ENCODE measurements at regions not wholly inside any gene's neighbourhood (a gene's known extent, or its start where the extent isn't known, plus 50 kb on each side); places are given as distances from the start of the nearest gene placed in this dataset.
A peak's percentile ranks its signal among the peaks of the same experiment; 100 is the strongest.

- DNase-seq, result no peak
- Histone ChIP-seq H3K4me3 (no peak overlapping the region), H3K4me1 (no peaks in the 10 kb centered on the region), H3K27ac (no peak overlapping the region), H3K36me3 (no peaks in the 10 kb centered on the region), H3K9me3 (replicated peaks) (0 out of 2 replicates have a peak, but pooled peaks cover under 1% of the 10 kb centered on the region), H3K27me3 (no peaks in the 10 kb centered on the region)
Measured at GRCh38 chr16:11488304-11488703, 98.4 kb downstream of the LITAF start.

DNA sequence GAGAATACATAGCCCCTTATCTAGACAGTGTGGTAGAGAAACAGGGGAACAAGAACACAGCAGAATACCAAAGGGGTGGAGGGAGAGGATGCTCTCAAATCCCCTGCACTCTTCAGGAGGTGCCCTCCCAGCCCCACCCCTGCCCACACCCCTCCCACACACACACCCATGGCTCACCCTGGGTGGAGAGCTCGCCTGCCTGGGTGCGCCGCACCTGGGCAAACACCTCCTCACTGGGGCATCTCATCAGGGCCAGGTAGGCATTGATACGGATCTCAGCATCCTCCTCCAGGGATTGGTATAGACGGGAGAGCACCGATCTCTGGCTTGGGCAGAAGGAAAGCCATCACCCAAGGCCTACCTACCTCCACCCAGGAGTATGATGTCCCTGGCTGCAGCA, 95.2 kb downstream of the LITAF start:
- no peaks in the 10 kb centered on the region for H3K27me3 ChIP-seq
- peaks cover 6% of the 10 kb centered on the region for H3K4me1 ChIP-seq
- H3K4me3 ChIP-seq, result no peak overlapping the region
- DNase-seq, result no peak
- H3K9me3 ChIP-seq (replicated peaks), result no peaks in the 10 kb centered on the region
- no peak overlapping the region for H3K27ac ChIP-seq
- no peaks in the 10 kb centered on the region for H3K36me3 ChIP-seq

DNA sequence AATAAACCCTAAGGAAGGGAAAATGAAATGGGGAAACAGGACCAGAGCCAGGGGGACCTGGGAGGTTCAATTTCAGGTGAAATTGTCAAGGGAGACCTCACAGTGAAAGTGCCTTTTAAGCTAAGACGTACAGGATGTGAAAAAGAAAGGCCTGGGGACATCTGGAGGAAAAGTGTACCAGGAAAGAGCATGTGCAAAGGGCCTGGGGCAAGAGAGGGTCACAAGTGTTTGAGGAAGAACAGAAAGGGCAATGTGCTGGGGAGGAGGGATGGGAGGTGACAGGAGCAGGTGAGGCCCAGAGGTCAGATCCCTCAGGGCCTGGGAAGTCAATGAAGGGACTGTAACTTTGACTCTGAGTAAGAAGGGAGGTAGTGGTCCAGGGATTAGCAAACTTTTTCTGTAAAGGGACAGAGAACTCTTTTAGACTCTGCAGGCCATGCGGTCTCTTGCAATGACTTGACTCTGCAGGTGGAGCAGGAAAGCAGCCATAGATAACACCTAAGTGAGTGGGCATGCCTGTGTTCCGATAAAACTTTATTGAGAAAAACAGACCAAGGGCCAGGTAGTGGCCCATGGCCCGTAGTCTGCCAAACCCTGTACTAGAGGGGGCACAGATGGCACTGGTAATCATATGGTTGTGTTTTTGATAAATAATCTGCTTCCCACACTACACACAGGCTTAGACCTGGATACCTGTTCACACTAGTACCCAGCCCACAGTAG, 93.8 kb downstream of the LITAF start:
- Histone ChIP-seq H3K27ac (no peak overlapping the region), H3K36me3 (no peaks in the 10 kb centered on the region), H3K27me3 (no peaks in the 10 kb centered on the region), H3K4me3 (no peak overlapping the region), H3K4me1 (peaks cover 19% of the 10 kb centered on the region), H3K9me3 (replicated peaks) (no peaks in the 10 kb centered on the region)
- DNase-seq, result no peak

- DNase-seq, result no peak
- Histone ChIP-seq H3K4me3 (no peak overlapping the region), H3K27ac (no peak overlapping the region), H3K36me3 (no peaks in the 10 kb centered on the region), H3K27me3 (no peaks in the 10 kb centered on the region), H3K4me1 (peaks cover 24% of the 10 kb centered on the region), H3K9me3 (replicated peaks) (no peaks in the 10 kb centered on the region)
Measured at GRCh38 chr16:11493531-11493929, 93.2 kb downstream of the LITAF start.

- Histone ChIP-seq H3K9me3 (replicated peaks) (no peaks in the 10 kb centered on the region), H3K4me1 (peaks cover 25% of the 10 kb centered on the region), H3K4me3 (no peak overlapping the region), H3K27me3 (no peaks in the 10 kb centered on the region), H3K36me3 (no peaks in the 10 kb centered on the region), H3K27ac (no peak overlapping the region)
- no peak for DNase-seq
Measured at GRCh38 chr16:11494029-11494428, 92.7 kb downstream of the LITAF start.

DNA sequence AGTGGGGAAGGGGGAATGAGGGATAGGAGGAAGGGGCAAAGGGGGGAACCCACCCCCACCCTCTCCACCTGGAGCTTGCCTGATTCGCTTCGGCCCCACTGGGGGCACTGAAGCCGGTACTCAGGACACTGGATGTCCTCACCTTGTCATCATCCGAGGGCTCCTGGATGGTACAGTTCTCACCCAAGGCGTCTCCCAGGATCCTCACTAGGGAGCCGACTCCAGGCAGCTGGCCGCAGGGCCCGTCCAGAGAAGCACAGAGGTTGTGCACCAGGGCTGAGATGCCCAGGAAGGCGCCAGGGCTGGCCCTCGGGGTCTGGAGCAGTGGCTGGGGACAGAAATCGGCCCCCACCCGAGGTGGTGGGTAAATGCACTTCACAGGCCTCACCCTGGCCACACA, 92.3 kb downstream of the LITAF start:
- H3K36me3 ChIP-seq, result no peaks in the 10 kb centered on the region
- H3K4me1 ChIP-seq, result peaks cover 25% of the 10 kb centered on the region
- no peaks in the 10 kb centered on the region for H3K9me3 ChIP-seq (replicated peaks)
- H3K27ac ChIP-seq, result no peak overlapping the region; the same call in 1 of the 2 replicates
- H3K4me3 ChIP-seq, result no peak overlapping the region
- DNase-seq, result no peak
- no peaks in the 10 kb centered on the region for H3K27me3 ChIP-seq

DNA sequence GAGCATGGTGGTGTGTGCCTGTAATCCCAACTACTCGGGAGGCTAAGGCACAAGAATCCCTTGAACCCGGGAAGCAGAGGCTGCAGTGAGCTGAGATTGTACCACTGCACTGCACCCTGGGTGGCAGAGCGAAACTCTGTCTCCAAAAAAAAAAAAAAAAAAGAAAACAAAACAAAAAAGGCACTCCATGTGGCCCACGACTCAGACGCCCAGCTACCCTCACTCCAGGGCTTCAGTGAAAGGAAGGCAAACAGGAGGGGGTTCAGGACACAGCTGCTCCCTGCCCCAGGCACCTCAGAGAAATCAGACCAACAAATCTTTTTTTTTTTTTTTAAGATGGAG, 91.7 kb downstream of the LITAF start:
- Histone ChIP-seq H3K27ac (peak overlapping the region; percentile 14; the same call in 1 of the 2 replicates), H3K27me3 (no peaks in the 10 kb centered on the region), H3K36me3 (no peaks in the 10 kb centered on the region), H3K4me3 (no peak overlapping the region), H3K4me1 (peaks cover 25% of the 10 kb centered on the region), H3K9me3 (replicated peaks) (no peaks in the 10 kb centered on the region)
- peak in 1 of 2 experiments; percentile 64 for DNase-seq

All from SJCRH30 (cell line).